DND-41 (cell line): ENCODE measurements at regions not wholly inside any gene's neighbourhood (a gene's known extent, or its start where the extent isn't known, plus 50 kb on each side); places are given as distances from the start of the nearest gene placed in this dataset.

Experiments
- CTCF ChIP-seq: IDR thresholded peaks from 2 replicates; pipeline ENCODE4 v1.5.1; 2012; ENCODE audit warnings: borderline replicate concordance, low read length, moderate library complexity, mild to moderate bottlenecking; ENCODE audit not compliant: poor library complexity, severe bottlenecking; ENCODE audit errors: extremely low read depth
- EZH2 ChIP-seq: IDR thresholded peaks from 3 replicates; pipeline ENCODE4 v1.6.1; 2012; ENCODE audit warnings: borderline replicate concordance, low read depth, mild to moderate bottlenecking, moderate library complexity, low read length, inconsistent platforms; ENCODE audit not compliant: severe bottlenecking

DNA sequence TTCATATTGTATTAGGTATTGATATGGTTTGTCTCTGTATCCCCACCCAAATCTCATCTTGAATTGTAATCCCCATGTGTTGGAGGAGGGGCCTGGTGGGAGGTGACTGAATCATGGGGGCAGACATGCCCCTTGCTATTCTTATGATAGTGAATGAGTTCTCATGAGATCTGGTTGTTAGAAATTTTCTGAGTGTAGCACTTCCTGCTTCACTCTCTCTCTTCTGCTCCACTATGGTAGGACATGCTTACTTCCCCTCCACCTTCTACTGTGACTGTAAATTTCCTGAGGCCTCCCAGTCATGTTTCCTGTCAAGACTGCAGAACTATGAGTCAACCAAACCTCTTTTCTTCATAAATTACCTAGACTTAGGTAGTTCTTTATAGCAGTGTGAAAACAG lies 187.4 kb upstream of the SLC24A2 start:
- TF ChIP-seq EZH2 (no peak), CTCF (no peak)
